WTC11 (cell line): ENCODE measurements at regions not wholly inside any gene's neighbourhood (a gene's known extent, or its start where the extent isn't known, plus 50 kb on each side); places are given as distances from the start of the nearest gene placed in this dataset.
A peak's percentile ranks its signal among the peaks of the same experiment; 100 is the strongest.

Experiments
- ATAC-seq: fragments of 200-7000 bp; cut with Tn5 transposase; 2 replicates; pipeline ENCODE4 v1.10.0; 2021; ENCODE audit warnings: mild to moderate bottlenecking, moderate library complexity
- CTCF ChIA-PET: fragments of 300-600 bp; sonication (Branson Sonifier 250); formaldehyde crosslinking; loops from one replicate; lab custom pipeline; 2021; ENCODE audit warnings: antibody characterized with exemption; lab: Charles Lee
- POLR2A ChIA-PET: fragments of 350-600 bp; sonication (Branson Sonifier 250); formaldehyde crosslinking; loops from one replicate; lab custom pipeline; 2021; ENCODE audit warnings: antibody characterized with exemption; lab: Charles Lee
- DNase-seq: peaks from one replicate; pipeline ENCODE4 v3.0.0; 2021; ENCODE audit warnings: low spot score
- H3K27ac Mint-ChIP-seq: 2 replicates; pipeline ENCODE4 v1.8.0; 2021; ENCODE audit warnings: mixed read lengths
- H3K27me3 Mint-ChIP-seq: 2 replicates; pipeline ENCODE4 v1.8.0; 2021; ENCODE audit warnings: low read depth, mild to moderate bottlenecking, moderate library complexity, mixed read lengths
- H3K36me3 Mint-ChIP-seq: 2 replicates; pipeline ENCODE4 v1.8.0; 2021; ENCODE audit warnings: mixed read lengths
- H3K4me1 Mint-ChIP-seq: 2 replicates; pipeline ENCODE4 v1.8.0; 2022; ENCODE audit warnings: mixed read lengths
- H3K4me3 Mint-ChIP-seq: 2 replicates; pipeline ENCODE4 v1.8.0; 2021; ENCODE audit warnings: mild to moderate bottlenecking, moderate library complexity, mixed read lengths
- H3K9me3 Mint-ChIP-seq: 2 replicates; pipeline ENCODE4 v1.8.0; 2021; ENCODE audit warnings: mixed read lengths
- ATF1 ChIP-seq: sonication (generic); formaldehyde crosslinking; IDR thresholded peaks from 2 replicates; pipeline ENCODE4 v1.8.1; 2023; ENCODE audit warnings: mild to moderate bottlenecking, moderate library complexity, missing genetic modification reagents
- CBFB ChIP-seq: sonication (generic); formaldehyde crosslinking; IDR thresholded peaks from 2 replicates; pipeline ENCODE4 v1.8.1; 2022; ENCODE audit warnings: mild to moderate bottlenecking, low read depth, missing genetic modification reagents
- CREB1 ChIP-seq: sonication (generic); formaldehyde crosslinking; IDR thresholded peaks from 2 replicates; pipeline ENCODE4 v1.8.0; 2023; ENCODE audit warnings: mild to moderate bottlenecking, missing genetic modification reagents
- ELF4 ChIP-seq: sonication (generic); formaldehyde crosslinking; IDR thresholded peaks from 2 replicates; pipeline ENCODE4 v1.8.1; 2022; ENCODE audit warnings: low read depth, mild to moderate bottlenecking, moderate library complexity, missing genetic modification reagents
- GABPB1 ChIP-seq: sonication (generic); formaldehyde crosslinking; IDR thresholded peaks from 2 replicates; pipeline ENCODE4 v1.8.1; 2023; ENCODE audit warnings: mild to moderate bottlenecking, missing genetic modification reagents
- HMGA2 ChIP-seq: fragments of 250-450 bp; sonication (Bioruptor Pico); IDR thresholded peaks from 2 replicates; pipeline ENCODE4 v1.4.0; 2021; ENCODE audit warnings: mild to moderate bottlenecking, moderate library complexity
- JAZF1 ChIP-seq: fragments of 250-450 bp; sonication (Bioruptor Pico); IDR thresholded peaks from 2 replicates; pipeline ENCODE4 v1.9.0; 2021; ENCODE audit warnings: moderate library complexity, mild to moderate bottlenecking, inconsistent platforms
- NFATC4 ChIP-seq: fragments of 250-450 bp; sonication (Bioruptor Pico); IDR thresholded peaks from 2 replicates; pipeline ENCODE4 v1.9.0; 2021; ENCODE audit warnings: mild to moderate bottlenecking
- NFE2L1 ChIP-seq: sonication (generic); formaldehyde crosslinking; IDR thresholded peaks from 2 replicates; pipeline ENCODE4 v1.8.1; 2023; ENCODE audit warnings: missing genetic modification reagents
- PRRX2 ChIP-seq: fragments of 250-450 bp; sonication (Bioruptor Pico); IDR thresholded peaks from 2 replicates; pipeline ENCODE4 v1.8.0; 2021; ENCODE audit warnings: mild to moderate bottlenecking
- SMAD3 ChIP-seq: sonication (generic); formaldehyde crosslinking; IDR thresholded peaks from 2 replicates; pipeline ENCODE4 v1.8.0; 2022; ENCODE audit warnings: missing genetic modification reagents, mild to moderate bottlenecking, borderline replicate concordance
- TEAD1 ChIP-seq: sonication (generic); formaldehyde crosslinking; IDR thresholded peaks from 2 replicates; pipeline ENCODE4 v1.8.0; 2022; ENCODE audit warnings: mild to moderate bottlenecking, missing genetic modification reagents
- ZNF138 ChIP-seq: sonication (generic); formaldehyde crosslinking; conservative IDR thresholded peaks from 2 replicates; pipeline ENCODE4 v1.8.1; 2022; ENCODE audit warnings: mild to moderate bottlenecking, moderate library complexity, missing genetic modification reagents
- ZNF219 ChIP-seq: sonication (generic); formaldehyde crosslinking; IDR thresholded peaks from 2 replicates; pipeline ENCODE4 v1.8.0; 2023; ENCODE audit warnings: missing genetic modification reagents, mild to moderate bottlenecking, borderline replicate concordance
- ZNF232 ChIP-seq: sonication (generic); formaldehyde crosslinking; IDR thresholded peaks from 2 replicates; pipeline ENCODE4 v1.8.0; 2022; ENCODE audit warnings: mild to moderate bottlenecking, missing genetic modification reagents
- ZNF416 ChIP-seq: fragments of 250-450 bp; sonication (Bioruptor Pico); IDR thresholded peaks from 2 replicates; pipeline ENCODE4 v1.9.0; 2021; ENCODE audit warnings: mild to moderate bottlenecking, inconsistent platforms
- ZNF423 ChIP-seq: fragments of 250-450 bp; sonication (Bioruptor Pico); IDR thresholded peaks from 2 replicates; pipeline ENCODE4 v2.1.2; 2022; ENCODE audit warnings: mild to moderate bottlenecking, moderate library complexity
- ZSCAN18 ChIP-seq: fragments of 250-450 bp; sonication (Bioruptor Pico); IDR thresholded peaks from 2 replicates; pipeline ENCODE4 v2.1.2; 2022; ENCODE audit warnings: mild to moderate bottlenecking, moderate library complexity
- TF ChIP-seq, protein P1 (sequence below): sonication (generic); formaldehyde crosslinking; IDR thresholded peaks from 2 replicates; pipeline ENCODE4 v1.8.1; 2023; ENCODE audit warnings: mild to moderate bottlenecking, missing genetic modification reagents
- TF ChIP-seq, protein P2 (sequence below): sonication (generic); formaldehyde crosslinking; IDR thresholded peaks from 2 replicates; pipeline ENCODE4 v1.8.1; 2022; ENCODE audit warnings: low read depth, mild to moderate bottlenecking, moderate library complexity, missing genetic modification reagents, borderline replicate concordance
- TF ChIP-seq, protein P3 (sequence below): sonication (generic); formaldehyde crosslinking; IDR thresholded peaks from 2 replicates; pipeline ENCODE4 v1.8.1; 2022; ENCODE audit warnings: missing genetic modification reagents, borderline replicate concordance
- TF ChIP-seq, protein P4 (sequence below): sonication (generic); formaldehyde crosslinking; IDR thresholded peaks from 2 replicates; pipeline ENCODE4 v1.8.1; 2022; ENCODE audit warnings: low read depth, missing genetic modification reagents, borderline replicate concordance
- TF ChIP-seq, protein P5 (sequence below): sonication (generic); formaldehyde crosslinking; IDR thresholded peaks from 2 replicates; pipeline ENCODE4 v1.8.1; 2023; ENCODE audit warnings: mild to moderate bottlenecking, missing genetic modification reagents, moderate library complexity
- TF ChIP-seq, protein P6 (sequence below): sonication (generic); formaldehyde crosslinking; IDR thresholded peaks from 2 replicates; pipeline ENCODE4 v1.8.0; 2022; ENCODE audit warnings: mild to moderate bottlenecking, missing genetic modification reagents

GRCh38 chr2:213220967-213221603, 63.2 kb upstream of the SPAG16 start:
- no peaks in the 10 kb centered on the region for H3K36me3 Mint-ChIP-seq
- no peak for DNase-seq
- no peak overlapping the region for H3K4me3 Mint-ChIP-seq
- no peaks in the 10 kb centered on the region for H3K27me3 Mint-ChIP-seq
- no peaks in the 10 kb centered on the region for H3K9me3 Mint-ChIP-seq
- POLR2A ChIA-PET = no interaction called here
- peaks cover 13% of the 10 kb centered on the region for H3K4me1 Mint-ChIP-seq
- CTCF ChIA-PET = interaction anchor here (0.6 kb wide), 1 partner anchor 1354 kb away, joined by 3 read pairs; no protein-coding TSS in a partner anchor
- no peak for TF ChIP-seq SMAD3 (CRISPR knock-in tag)
- no peak for TF ChIP-seq ZNF423
- no peak for TF ChIP-seq NFE2L1
- TF ChIP-seq PRRX2 (CRISPR knock-in tag) = no peak
- no peak for TF ChIP-seq ZSCAN18 (CRISPR knock-in tag)
- TF ChIP-seq, protein P1, sequence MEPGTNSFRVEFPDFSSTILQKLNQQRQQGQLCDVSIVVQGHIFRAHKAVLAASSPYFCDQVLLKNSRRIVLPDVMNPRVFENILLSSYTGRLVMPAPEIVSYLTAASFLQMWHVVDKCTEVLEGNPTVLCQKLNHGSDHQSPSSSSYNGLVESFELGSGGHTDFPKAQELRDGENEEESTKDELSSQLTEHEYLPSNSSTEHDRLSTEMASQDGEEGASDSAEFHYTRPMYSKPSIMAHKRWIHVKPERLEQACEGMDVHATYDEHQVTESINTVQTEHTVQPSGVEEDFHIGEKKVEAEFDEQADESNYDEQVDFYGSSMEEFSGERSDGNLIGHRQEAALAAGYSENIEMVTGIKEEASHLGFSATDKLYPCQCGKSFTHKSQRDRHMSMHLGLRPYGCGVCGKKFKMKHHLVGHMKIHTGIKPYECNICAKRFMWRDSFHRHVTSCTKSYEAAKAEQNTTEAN = no peak
- TF ChIP-seq, protein P2, sequence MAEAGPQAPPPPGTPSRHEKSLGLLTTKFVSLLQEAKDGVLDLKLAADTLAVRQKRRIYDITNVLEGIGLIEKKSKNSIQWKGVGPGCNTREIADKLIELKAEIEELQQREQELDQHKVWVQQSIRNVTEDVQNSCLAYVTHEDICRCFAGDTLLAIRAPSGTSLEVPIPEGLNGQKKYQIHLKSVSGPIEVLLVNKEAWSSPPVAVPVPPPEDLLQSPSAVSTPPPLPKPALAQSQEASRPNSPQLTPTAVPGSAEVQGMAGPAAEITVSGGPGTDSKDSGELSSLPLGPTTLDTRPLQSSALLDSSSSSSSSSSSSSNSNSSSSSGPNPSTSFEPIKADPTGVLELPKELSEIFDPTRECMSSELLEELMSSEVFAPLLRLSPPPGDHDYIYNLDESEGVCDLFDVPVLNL = no peak
- no peak for TF ChIP-seq HMGA2 (CRISPR knock-in tag)
- TF ChIP-seq, protein P3, sequence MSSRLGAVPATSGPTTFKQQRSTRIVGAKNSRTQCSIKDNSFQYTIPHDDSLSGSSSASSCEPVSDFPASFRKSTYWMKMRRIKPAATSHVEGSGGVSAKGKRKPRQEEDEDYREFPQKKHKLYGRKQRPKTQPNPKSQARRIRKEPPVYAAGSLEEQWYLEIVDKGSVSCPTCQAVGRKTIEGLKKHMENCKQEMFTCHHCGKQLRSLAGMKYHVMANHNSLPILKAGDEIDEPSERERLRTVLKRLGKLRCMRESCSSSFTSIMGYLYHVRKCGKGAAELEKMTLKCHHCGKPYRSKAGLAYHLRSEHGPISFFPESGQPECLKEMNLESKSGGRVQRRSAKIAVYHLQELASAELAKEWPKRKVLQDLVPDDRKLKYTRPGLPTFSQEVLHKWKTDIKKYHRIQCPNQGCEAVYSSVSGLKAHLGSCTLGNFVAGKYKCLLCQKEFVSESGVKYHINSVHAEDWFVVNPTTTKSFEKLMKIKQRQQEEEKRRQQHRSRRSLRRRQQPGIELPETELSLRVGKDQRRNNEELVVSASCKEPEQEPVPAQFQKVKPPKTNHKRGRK (CRISPR knock-in tag) = no peak
- no peak for TF ChIP-seq ZNF232 (CRISPR knock-in tag)
- ATAC-seq = peak; percentile 81
- H3K27ac Mint-ChIP-seq = no peak overlapping the region

GRCh38 chr2:213221957-213222356, 62.3 kb upstream of the SPAG16 start:
- TF ChIP-seq GABPB1 (CRISPR knock-in tag) = no peak
- TF ChIP-seq, protein P4, sequence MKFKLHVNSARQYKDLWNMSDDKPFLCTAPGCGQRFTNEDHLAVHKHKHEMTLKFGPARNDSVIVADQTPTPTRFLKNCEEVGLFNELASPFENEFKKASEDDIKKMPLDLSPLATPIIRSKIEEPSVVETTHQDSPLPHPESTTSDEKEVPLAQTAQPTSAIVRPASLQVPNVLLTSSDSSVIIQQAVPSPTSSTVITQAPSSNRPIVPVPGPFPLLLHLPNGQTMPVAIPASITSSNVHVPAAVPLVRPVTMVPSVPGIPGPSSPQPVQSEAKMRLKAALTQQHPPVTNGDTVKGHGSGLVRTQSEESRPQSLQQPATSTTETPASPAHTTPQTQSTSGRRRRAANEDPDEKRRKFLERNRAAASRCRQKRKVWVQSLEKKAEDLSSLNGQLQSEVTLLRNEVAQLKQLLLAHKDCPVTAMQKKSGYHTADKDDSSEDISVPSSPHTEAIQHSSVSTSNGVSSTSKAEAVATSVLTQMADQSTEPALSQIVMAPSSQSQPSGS (CRISPR knock-in tag) = no peak
- TF ChIP-seq, protein P5, sequence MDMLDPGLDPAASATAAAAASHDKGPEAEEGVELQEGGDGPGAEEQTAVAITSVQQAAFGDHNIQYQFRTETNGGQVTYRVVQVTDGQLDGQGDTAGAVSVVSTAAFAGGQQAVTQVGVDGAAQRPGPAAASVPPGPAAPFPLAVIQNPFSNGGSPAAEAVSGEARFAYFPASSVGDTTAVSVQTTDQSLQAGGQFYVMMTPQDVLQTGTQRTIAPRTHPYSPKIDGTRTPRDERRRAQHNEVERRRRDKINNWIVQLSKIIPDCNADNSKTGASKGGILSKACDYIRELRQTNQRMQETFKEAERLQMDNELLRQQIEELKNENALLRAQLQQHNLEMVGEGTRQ = no peak
- no peak for TF ChIP-seq ZNF219 (CRISPR knock-in tag)
- TF ChIP-seq, protein P6, sequence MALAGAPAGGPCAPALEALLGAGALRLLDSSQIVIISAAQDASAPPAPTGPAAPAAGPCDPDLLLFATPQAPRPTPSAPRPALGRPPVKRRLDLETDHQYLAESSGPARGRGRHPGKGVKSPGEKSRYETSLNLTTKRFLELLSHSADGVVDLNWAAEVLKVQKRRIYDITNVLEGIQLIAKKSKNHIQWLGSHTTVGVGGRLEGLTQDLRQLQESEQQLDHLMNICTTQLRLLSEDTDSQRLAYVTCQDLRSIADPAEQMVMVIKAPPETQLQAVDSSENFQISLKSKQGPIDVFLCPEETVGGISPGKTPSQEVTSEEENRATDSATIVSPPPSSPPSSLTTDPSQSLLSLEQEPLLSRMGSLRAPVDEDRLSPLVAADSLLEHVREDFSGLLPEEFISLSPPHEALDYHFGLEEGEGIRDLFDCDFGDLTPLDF (CRISPR knock-in tag) = no peak
- TF ChIP-seq, protein P3 (CRISPR knock-in tag) = no peak
- TF ChIP-seq ATF1 (CRISPR knock-in tag) = no peak
- no peak for TF ChIP-seq NFE2L1
- no peak for TF ChIP-seq ZNF416 (CRISPR knock-in tag)
- TF ChIP-seq CBFB = no peak
- TF ChIP-seq TEAD1 (CRISPR knock-in tag) = no peak
- no peak for TF ChIP-seq JAZF1
- TF ChIP-seq ZNF138 (CRISPR knock-in tag) = no peak
- TF ChIP-seq ELF4 = no peak
- TF ChIP-seq SMAD3 (CRISPR knock-in tag) = no peak
- TF ChIP-seq CREB1 = no peak
- TF ChIP-seq NFATC4 = no peak
- no peak for TF ChIP-seq PRRX2 (CRISPR knock-in tag)
- Mint-ChIP-seq H3K4me3 (no peak overlapping the region), H3K36me3 (no peaks in the 10 kb centered on the region), H3K27ac (no peak overlapping the region), H3K9me3 (no peaks in the 10 kb centered on the region), H3K27me3 (no peaks in the 10 kb centered on the region), H3K4me1 (peaks cover 13% of the 10 kb centered on the region)
- no peak for ATAC-seq
- POLR2A ChIA-PET = no interaction called here
- no peak for DNase-seq
- CTCF ChIA-PET = no interaction called here
